ENCODE measurements at regions not wholly inside any gene's neighbourhood (a gene's known extent, or its start where the extent isn't known, plus 50 kb on each side); places are given as distances from the start of the nearest gene placed in this dataset.

DNA sequence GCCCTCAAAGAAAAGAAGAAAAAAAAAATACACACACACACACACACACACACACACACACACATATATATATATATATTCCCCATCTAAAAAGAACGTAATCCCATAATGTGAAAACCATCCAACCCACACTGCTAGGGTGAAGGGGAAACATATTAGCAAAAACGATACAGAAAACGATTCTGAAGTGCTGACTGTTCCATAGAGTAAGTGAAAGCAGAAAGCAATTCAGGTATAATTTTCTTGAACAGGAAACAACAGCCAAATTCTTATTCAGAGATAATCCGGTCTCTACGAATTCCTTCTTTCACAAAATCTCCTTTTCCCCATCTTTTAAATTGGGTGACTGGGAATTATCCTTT is 393.5 kb downstream of the NOVA1 start:
- DNase-seq (ENCODE audit: low spot score), result no peak

DNA sequence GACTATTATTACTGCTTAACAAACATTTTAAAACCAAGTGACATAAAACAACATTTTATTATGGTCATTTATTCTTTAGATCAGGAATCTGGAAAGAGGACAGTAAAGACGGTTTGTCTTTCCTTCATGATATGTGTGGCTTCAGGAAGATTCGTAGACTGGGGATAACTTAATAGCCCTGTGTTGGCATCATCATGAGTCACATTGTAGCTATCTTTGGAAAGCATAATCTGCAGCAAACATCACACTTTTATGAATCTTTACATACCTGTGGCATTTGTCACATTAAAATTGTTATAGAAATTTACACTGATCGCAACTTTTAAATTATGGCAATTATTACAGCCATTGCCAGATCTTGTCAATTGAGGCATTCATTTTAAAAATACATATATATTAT is 397.1 kb downstream of the NOVA1 start:
- DNase-seq (ENCODE audit: low spot score), result no peak

GRCh38 chr14:26199590-26200370 is 398.1 kb downstream of the NOVA1 start:
- DNase-seq (ENCODE audit: low spot score), result no peak

DNA sequence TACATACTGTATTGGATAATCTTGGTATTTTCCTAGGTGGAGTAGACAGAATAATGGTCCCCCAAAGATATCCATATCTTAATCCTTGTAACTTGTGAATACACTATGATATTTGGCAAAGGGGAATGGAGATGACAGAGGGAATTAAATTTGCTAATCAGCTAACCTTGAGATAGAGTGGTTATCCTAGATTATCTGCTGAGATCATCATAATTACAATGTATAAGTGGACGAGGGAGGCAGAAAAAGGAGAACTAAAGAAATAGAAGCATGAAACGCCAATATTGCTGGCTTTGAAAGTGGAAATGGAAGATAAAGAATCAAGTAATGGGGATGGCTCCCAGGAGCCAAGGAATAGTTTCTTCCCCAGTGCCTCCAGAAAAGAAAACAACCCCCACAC is 398.7 kb downstream of the NOVA1 start:
- DNase-seq (ENCODE audit: low spot score), result no peak

DNA sequence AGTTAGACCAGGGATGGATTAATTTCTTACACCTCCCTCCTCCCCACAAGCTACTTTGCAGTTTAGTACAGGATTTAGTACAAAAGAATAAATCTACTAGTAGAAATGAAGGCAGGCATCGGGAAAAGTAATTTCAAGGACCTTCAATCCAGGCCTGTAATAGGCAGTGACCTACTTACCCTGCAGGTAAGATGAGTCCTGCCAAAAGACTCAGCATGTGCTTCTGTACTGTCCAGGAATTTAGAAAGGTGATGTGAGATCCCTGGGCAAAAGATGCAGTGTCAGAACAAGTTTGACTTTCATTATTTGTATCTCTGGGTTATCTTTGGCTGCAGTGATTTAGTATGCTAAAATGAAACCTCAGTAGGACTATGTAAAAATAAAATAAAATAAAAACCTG is 403.0 kb downstream of the NOVA1 start:
- no peak for DNase-seq (ENCODE audit: low spot score)

DNA sequence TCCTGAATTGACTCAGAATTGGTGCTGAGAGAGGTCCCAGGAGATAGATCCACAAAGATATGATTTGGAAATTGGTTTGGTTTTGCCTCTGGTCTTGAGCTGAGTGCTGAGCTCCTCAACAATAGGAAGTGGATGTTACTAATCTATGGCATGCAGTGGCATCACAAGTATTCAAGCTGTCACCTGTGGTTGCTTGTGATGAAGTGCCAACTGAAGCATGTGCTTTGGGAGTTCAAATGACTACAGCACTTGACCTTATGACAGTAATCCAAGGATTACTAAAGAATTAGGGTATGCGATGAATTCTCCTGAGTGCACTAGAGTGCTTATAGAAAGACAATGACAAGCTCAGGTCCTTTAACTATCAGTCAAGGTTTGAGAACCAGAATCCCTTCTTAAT is 406.2 kb downstream of the NOVA1 start:
- DNase-seq (ENCODE audit: low spot score), result no peak

DNA sequence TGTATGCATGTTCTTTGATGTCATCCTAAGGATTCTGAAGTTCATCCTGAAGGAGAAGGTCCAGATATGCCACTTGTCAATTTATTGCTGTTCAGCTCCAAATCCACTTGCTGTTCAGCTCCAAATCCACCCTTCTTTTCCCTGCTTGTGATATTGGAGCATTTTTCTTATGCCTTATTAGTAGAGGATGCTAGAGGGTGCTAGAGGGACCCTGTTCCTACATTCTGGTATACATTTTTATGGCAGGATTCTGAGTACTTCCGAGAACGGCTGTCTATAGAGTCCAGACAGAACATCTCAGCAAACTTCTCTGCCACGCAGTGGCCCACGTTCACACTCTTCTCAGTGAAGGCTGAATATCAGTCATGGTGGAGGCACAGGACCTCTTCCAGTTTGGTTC is 406.7 kb downstream of the NOVA1 start:
- no peak for DNase-seq (ENCODE audit: low spot score)

DNA sequence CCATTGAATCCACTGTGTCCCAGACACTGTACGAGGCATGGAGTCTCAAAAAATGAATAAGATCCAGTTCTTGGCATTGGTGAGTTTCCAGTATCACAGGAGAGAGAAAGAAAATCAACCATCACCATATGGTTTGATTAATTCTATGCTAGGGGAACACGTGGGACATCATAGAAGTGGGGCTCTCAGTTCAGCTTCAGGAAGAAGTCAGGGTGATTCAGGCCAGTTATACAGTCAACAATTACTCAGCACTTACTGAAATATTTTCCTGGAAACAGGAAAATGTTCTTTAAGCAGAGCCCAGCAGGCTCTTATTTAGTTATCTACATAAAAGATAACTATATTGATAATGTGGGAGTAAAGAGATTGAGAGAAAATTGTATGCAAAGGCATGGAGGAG is 407.2 kb downstream of the NOVA1 start:
- DNase-seq (ENCODE audit: low spot score), result no peak

GRCh38 chr14:26187996-26188620 is 409.7 kb downstream of the NOVA1 start:
- DNase-seq (ENCODE audit: low spot score), result no peak

GRCh38 chr14:26180221-26180620 is 417.6 kb downstream of the NOVA1 start:
- DNase-seq (ENCODE audit: low spot score), result no peak

DNA sequence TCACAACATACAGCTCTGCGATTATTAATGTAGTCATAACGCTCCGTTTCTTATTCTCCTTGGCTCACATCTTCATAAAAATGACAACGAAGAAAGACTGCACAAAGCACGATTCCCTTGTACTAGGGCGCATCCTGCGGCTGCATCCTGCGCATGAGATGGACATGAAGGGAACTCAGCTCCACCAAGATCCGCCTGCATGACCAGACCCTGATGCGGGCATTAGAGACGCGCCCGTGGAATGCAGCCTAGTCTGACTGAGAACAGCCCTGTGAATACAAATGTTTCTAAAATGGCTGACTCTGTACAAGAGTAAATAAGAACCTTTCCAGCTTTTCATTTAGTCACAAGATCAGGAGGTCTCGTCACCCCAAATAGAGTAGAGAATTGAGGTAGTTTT is 422.2 kb downstream of the NOVA1 start:
- DNase-seq (ENCODE audit: low spot score), result no peak

- DNase-seq (ENCODE audit: low spot score), result no peak
Observed at GRCh38 chr14:26174395-26174794, 423.4 kb downstream of the NOVA1 start.

- DNase-seq (ENCODE audit: low spot score), result no peak
Observed at GRCh38 chr14:26173581-26174110, 424.2 kb downstream of the NOVA1 start.

GRCh38 chr14:26172396-26172795 is 425.4 kb downstream of the NOVA1 start:
- no peak for DNase-seq (ENCODE audit: low spot score)

- no peak for DNase-seq (ENCODE audit: low spot score)
Observed at GRCh38 chr14:26170885-26171284, 426.9 kb downstream of the NOVA1 start.

DNA sequence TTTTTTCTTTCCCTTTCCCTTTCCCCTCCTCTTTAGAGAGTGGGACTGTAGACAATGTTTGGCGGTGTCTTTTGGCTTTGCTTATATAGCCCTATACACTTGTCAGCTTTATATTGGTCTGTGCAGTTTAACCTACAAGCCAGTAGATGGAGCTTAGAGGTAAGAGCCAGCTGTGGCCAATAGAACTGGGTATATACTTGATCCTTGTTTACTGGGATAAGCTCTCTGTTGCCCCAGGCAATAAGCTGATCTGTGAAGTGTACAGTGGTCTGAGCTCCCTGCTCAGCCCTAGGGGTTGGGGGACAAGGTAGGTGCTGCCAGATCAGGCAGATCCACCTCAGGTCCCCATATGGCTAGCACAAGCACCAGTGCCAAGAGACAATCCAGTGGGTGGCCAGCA is 434.1 kb downstream of the NOVA1 start:
- no peak for DNase-seq (ENCODE audit: low spot score)

DNA sequence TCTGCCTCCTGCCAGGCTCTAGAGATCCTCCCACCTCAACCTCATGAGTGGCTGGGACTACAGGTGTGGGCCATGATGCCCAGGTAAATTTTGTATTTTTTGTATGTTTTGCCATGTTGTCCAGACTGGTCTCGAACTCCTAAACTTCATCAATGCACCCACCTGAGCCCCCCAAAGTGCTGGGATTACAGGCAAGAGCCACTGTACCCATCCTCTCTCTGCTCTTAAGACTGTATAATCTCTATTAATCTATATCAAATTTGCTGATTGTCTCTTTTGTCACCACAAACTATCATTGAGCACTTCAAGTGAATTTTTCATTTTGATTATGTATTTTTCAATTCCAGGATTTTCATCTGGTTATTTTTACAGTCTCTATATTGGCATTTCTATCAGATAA is 440.3 kb downstream of the NOVA1 start:
- DNase-seq (ENCODE audit: low spot score), result no peak

GRCh38 chr14:26143057-26143456 is 454.8 kb downstream of the NOVA1 start:
- no peak for DNase-seq (ENCODE audit: low spot score)

DNA sequence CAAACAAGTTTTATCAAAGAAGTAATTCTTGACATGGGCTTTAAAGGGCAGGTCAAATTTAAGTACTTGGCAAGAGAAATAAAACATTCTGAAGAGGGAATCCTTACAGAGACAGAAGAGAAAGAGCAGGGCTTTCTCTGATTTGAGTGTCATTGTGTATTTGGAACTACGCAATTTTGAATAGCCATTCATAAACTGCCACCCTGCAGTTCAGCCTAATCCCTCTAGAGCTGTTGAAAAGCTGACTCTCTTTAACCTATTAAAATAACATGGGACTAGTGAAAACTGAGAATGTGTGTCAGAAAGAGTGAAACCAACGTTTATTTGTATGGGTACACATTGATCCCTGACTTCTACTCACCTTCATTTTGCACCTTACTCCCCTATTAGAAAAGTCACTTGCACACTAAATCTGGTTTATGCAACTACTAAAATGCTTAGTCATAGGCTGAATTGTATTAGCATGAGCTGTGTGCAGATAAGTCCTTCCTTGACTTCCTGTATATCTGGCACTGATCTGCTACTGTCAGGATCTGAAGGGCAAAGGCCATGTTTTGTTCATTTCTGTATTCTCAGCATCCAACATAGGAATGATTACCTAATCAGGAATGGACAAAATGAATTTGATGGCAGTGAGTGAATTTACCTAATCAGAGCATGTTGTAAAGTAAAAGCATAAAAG is 458.9 kb downstream of the NOVA1 start:
- no peak for DNase-seq (ENCODE audit: low spot score)

DNA sequence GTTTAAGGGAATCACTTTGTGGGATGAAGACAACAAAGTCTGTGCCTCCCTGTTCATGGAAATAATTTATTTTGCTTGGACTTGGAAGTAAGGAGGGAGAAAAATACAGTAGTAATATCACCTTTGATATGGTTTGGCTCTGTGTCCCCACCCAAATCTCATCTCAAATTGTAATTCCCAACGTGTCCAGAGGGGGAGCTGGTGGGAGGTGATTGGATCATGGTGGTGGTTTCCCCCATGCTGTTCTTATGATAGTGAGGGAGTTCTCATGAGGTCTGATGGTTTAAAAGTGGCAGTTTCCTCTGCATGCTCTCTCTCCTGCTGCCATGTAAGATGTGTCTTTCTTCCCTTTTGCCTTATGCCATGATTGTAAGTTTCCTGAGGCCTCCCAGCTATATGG is 460.7 kb downstream of the NOVA1 start:
- DNase-seq (ENCODE audit: low spot score), result no peak

DNA sequence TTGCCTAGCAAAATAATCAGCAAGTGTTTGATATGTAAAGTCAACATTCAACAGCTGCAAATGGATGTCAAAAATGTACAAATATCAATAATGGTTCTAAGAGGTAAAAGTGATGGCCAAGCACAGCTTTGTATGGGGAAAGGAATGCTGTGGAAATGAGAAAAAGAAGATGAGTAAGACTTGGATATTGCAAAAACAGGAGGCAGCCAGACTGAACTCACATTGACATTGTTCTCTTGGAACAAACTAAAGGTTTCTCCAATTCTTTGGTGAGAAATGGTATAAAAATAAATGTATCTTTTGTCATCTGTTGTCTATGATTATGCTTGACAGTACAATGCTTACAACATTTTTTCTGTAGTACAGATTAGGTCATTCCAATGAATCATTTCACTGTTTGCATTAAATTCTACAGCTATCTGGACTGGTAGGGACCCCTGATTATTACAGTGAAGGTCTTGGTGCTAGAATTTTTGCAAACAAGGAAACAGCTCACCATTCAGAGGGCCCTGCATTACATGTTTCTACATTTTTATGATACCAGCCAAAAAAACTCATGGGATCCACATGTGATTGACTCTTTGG is 465.7 kb downstream of the NOVA1 start:
- DNase-seq (ENCODE audit: low spot score), result no peak

DNA sequence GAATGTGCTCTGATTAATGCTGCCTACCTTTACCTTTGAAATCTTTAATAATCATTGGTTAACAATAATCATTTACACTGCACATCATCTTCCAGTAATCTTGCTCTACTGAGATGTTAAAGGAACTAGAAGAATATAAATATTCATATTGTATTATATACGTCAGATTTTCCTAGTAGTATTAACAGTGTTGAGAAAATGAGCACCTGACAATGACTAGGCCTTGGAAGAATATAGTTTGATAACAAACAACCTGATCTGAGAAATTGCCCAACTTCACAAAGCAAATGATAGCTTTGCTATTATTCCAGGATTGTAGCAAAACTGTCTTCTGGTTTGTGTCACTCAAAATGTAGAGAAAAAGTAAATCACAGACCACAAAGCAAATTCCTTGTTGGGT is 467.1 kb downstream of the NOVA1 start:
- no peak for DNase-seq (ENCODE audit: low spot score)
